Panc1 (cell line): ENCODE measurements at regions not wholly inside any gene's neighbourhood (a gene's known extent, or its start where the extent isn't known, plus 50 kb on each side); places are given as distances from the start of the nearest gene placed in this dataset.

Experiments used
- ATAC-seq: fragments of 200-7000 bp; cut with Tn5 transposase; 2 replicates; pipeline ENCODE4 v1.9.1; 2020; ENCODE audit warnings: mild to moderate bottlenecking, moderate library complexity
- BruUV-seq: library from RNA; stranded (reverse); fragments of 400-500 nt; replicated peaks from 2 replicates; lab custom pipeline; 2021; lab: Mats Ljungman, UMichigan
- CTCF ChIA-PET: fragments of 300-600 bp; sonication (Branson Sonifier 250); formaldehyde crosslinking; loops from one replicate; lab custom pipeline; 2022; ENCODE audit warnings: antibody characterized with exemption; lab: Charles Lee
- POLR2A ChIA-PET: fragments of 300-600 bp; sonication (Branson Sonifier 250); formaldehyde crosslinking; loops from one replicate; lab custom pipeline; 2022; ENCODE audit warnings: antibody characterized with exemption; lab: Charles Lee
- DNase-seq: peaks from one replicate; pipeline ENCODE4 v3.0.0-alpha.2; 2010; ENCODE audit warnings: low read depth, low spot score
- H3K27ac ChIP-seq: 2 replicates; pipeline ENCODE4 v1.5.1; 2011; ENCODE audit warnings: mild to moderate bottlenecking, low read length, inconsistent platforms
- H3K27me3 ChIP-seq: fragments of 200-500 bp; sonication (Bioruptor generic); 2 replicates; pipeline ENCODE4 v1.6.0; 2014; ENCODE audit warnings: low read length, inconsistent platforms; ENCODE audit not compliant: control insufficient read depth, insufficient read depth
- H3K36me3 ChIP-seq: fragments of 200-500 bp; sonication (Bioruptor generic); 2 replicates; pipeline ENCODE4 v1.5.1; 2014; ENCODE audit warnings: inconsistent platforms, mild to moderate bottlenecking, low read length, moderate library complexity; ENCODE audit not compliant: control insufficient read depth, insufficient read depth
- H3K4me1 ChIP-seq: 2 replicates; pipeline ENCODE4 v1.5.1; 2011; ENCODE audit warnings: inconsistent platforms, mild to moderate bottlenecking, low read length, moderate library complexity; ENCODE audit not compliant: control insufficient read depth, insufficient read depth
- H3K4me3 ChIP-seq, 2 experiments: 2 replicates each; pipeline ENCODE4 v1.5.1; 2011 to 2012; ENCODE audit warnings: low read depth in 2 of 2, low read length in 2 of 2, mild to moderate bottlenecking in 2 of 2, inconsistent platforms in 1 of 2, moderate library complexity in 1 of 2
- H3K9me3 ChIP-seq: fragments of 200-500 bp; sonication (Bioruptor generic); 2 replicates; pipeline ENCODE4 v1.5.1; 2014; ENCODE audit warnings: low read depth, mild to moderate bottlenecking, inconsistent platforms, low read length, moderate library complexity; ENCODE audit not compliant: control insufficient read depth, insufficient read depth
- CTCF ChIP-seq: fragments of 450-650 bp; IDR thresholded peaks from 2 replicates; pipeline ENCODE4 v1.5.1; 2017; ENCODE audit warnings: mild to moderate bottlenecking
- POLR2AphosphoS5 ChIP-seq: IDR thresholded peaks from 2 replicates; pipeline ENCODE4 v1.6.1; 2012; ENCODE audit warnings: mild to moderate bottlenecking, low read depth, low read length, moderate library complexity
- REST ChIP-seq, 2 experiments: IDR thresholded peaks; 2 replicates each; pipeline ENCODE4 v1.6.1; 2011 to 2012; ENCODE audit warnings: low read depth in 2 of 2, control low read depth in 1 of 2, low read length in 1 of 2, mild to moderate bottlenecking in 1 of 2, moderate library complexity in 1 of 2; ENCODE audit not compliant: insufficient read depth in 1 of 2
- SIN3A ChIP-seq: IDR thresholded peaks from 2 replicates; pipeline ENCODE4 v1.6.1; 2012; ENCODE audit warnings: low read depth, mild to moderate bottlenecking, low read length, moderate library complexity, borderline replicate concordance; ENCODE audit not compliant: insufficient read depth
- TCF7L2 ChIP-seq: IDR thresholded peaks from 2 replicates; pipeline ENCODE4 v1.6.1; 2011; ENCODE audit warnings: mild to moderate bottlenecking, low read depth, low read length, inconsistent platforms
- in situ Hi-C: cut with HindIII; loops from 2 replicates; pipeline ENCODE4 v1.10.0; 2016; ENCODE audit warnings: low sequenced_read_pairs, low pct_unique_long_range_greater_than_20kb
- intact Hi-C: fragments of 100-400 bp; cut with micrococcal nuclease; formaldehyde crosslinking; loops from one replicate; pipeline ENCODE4 v1.10.0; 2022; ENCODE audit not compliant: unreplicated experiment

DNA sequence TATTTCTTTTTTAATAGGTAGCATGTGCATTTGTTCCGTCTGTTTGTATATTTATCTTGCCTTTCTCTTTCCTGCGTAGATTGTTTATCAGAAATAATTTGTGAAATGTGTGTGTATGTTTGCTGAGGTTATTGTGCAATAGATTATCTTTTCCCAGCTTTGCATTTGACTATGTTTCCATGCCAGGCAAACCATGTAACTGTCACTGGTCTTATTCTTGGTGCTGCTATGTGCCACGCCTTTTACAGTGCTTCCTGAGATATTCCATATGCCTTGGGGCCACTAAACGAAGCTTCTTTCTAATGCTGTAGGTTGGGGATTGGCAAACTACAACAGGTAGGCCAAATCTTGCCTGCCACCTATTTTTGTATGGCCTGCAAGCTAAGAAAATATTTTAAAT lies 598.8 kb downstream of the PLPP3 start:
- intact Hi-C loops, result no loop called here
- ChIA-PET CTCF (no interaction called here), POLR2A (no interaction called here)
- ATAC-seq (no peak), DNase-seq (no peak)
- in situ Hi-C loops, result no loop called here
- no peak overlapping the region for H3K4me3 ChIP-seq
- H3K27me3 ChIP-seq, result no peaks in the 10 kb centered on the region
- H3K36me3 ChIP-seq, result no peaks in the 10 kb centered on the region
- H3K27ac ChIP-seq, result no peak overlapping the region
- H3K9me3 ChIP-seq, result no peaks in the 10 kb centered on the region
- no TSS peak for BruUV-seq
- no peak for TF ChIP-seq REST (IDR thresholded peaks at IDR 0.05; ENCODE audit: insufficient read depth in 1 of 2, low read depth in 2 of 2, low read length in 1 of 2)
- TF ChIP-seq POLR2AphosphoS5, result no peak
- TF ChIP-seq CTCF, result no peak
- no peak for TF ChIP-seq TCF7L2
- TF ChIP-seq SIN3A, result no peak
- H3K4me1 ChIP-seq, result no peaks in the 10 kb centered on the region

DNA sequence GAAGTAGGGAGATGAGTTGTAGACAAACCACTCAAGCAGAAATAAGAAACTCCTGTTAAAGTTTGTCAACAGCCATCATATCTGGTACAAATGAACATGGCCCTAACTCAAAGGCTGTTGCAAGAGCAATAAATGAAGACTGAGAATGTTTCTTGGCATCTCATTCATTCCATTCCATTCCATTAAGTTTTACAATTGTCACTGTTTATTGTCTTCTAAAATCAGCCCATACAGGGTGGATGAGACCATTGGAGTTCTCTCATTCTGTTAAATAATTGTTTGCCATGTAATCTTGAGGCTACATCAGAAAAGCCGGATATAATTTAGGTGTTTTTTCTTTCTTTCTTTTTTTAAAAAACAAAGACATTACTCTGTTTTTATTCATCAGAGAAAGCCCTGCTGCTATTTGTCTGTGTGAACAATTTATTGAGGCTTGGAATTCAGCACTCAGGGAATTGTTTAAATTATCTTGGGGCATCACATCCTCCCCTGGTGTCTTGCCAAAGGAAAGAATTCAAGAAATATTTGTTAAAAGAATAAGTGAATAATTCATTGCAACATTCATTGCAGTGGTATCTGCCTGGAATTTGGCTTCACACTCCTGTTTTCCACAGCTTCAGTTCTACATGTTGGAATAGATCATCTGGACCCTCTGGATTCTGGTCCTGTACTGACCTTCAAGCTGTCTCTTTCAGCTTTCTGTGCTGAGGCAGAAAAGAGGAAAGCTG lies 604.5 kb downstream of the PLPP3 start:
- Histone ChIP-seq H3K36me3 (no peaks in the 10 kb centered on the region), H3K4me1 (no peaks in the 10 kb centered on the region), H3K4me3 (no peak overlapping the region), H3K27ac (no peak overlapping the region), H3K9me3 (no peaks in the 10 kb centered on the region), H3K27me3 (no peaks in the 10 kb centered on the region)
- ChIA-PET CTCF (no interaction called here), POLR2A (no interaction called here)
- intact Hi-C loops (no loop called here), in situ Hi-C loops (no loop called here)
- no TSS peak for BruUV-seq
- ATAC-seq, result no peak
- DNase-seq, result no peak
- TF ChIP-seq TCF7L2, result no peak
- TF ChIP-seq CTCF, result no peak
